ENCODE measurements at regions not wholly inside any gene's neighbourhood (a gene's known extent, or its start where the extent isn't known, plus 50 kb on each side); places are given as distances from the start of the nearest gene placed in this dataset.

GRCh38 chr2:238700506-238701340, 147.2 kb upstream of the TWIST2 start:
- no peak for DNase-seq (ENCODE audit: low read depth, low spot score)

- no peak for DNase-seq (ENCODE audit: low read depth, low spot score)
Measured at GRCh38 chr2:238701341-238702206, 146.3 kb upstream of the TWIST2 start.

- DNase-seq (ENCODE audit: low read depth, low spot score): no peak
Measured at GRCh38 chr2:238702276-238703052, 145.4 kb upstream of the TWIST2 start.

GRCh38 chr2:238703053-238703415, 144.9 kb upstream of the TWIST2 start:
- DNase-seq (ENCODE audit: low read depth, low spot score): no peak

- DNase-seq (ENCODE audit: low read depth, low spot score): no peak
Measured at GRCh38 chr2:238703436-238703835, 144.4 kb upstream of the TWIST2 start.

- no peak for DNase-seq (ENCODE audit: low read depth, low spot score)
Measured at GRCh38 chr2:238704471-238705225, 143.2 kb upstream of the TWIST2 start.

GRCh38 chr2:238706163-238706562, 141.7 kb upstream of the TWIST2 start:
- DNase-seq (ENCODE audit: low read depth, low spot score): no peak

GRCh38 chr2:238706673-238707072, 141.2 kb upstream of the TWIST2 start:
- no peak for DNase-seq (ENCODE audit: low read depth, low spot score)

GRCh38 chr2:238709325-238710025, 138.4 kb upstream of the TWIST2 start:
- no peak for DNase-seq (ENCODE audit: low read depth, low spot score)

- DNase-seq (ENCODE audit: low read depth, low spot score): no peak
Measured at GRCh38 chr2:238710032-238710735, 137.7 kb upstream of the TWIST2 start.

GRCh38 chr2:238710787-238711186, 137.1 kb upstream of the TWIST2 start:
- DNase-seq (ENCODE audit: low read depth, low spot score): no peak

- no peak for DNase-seq (ENCODE audit: low read depth, low spot score)
Measured at GRCh38 chr2:238711346-238711745, 136.5 kb upstream of the TWIST2 start.

- DNase-seq (ENCODE audit: low read depth, low spot score): no peak
Measured at GRCh38 chr2:238712011-238712410, 135.9 kb upstream of the TWIST2 start.

GRCh38 chr2:238713198-238713826, 134.6 kb upstream of the TWIST2 start:
- no peak for DNase-seq (ENCODE audit: low read depth, low spot score)

GRCh38 chr2:238714038-238714528, 133.8 kb upstream of the TWIST2 start:
- no peak for DNase-seq (ENCODE audit: low read depth, low spot score)

GRCh38 chr2:238716171-238716570, 131.7 kb upstream of the TWIST2 start:
- no peak for DNase-seq (ENCODE audit: low read depth, low spot score)

- no peak for DNase-seq (ENCODE audit: low read depth, low spot score)
Measured at GRCh38 chr2:238716585-238716984, 131.3 kb upstream of the TWIST2 start.

- no peak for DNase-seq (ENCODE audit: low read depth, low spot score)
Measured at GRCh38 chr2:238717084-238717483, 130.8 kb upstream of the TWIST2 start.

GRCh38 chr2:238719641-238720040, 128.2 kb upstream of the TWIST2 start:
- DNase-seq (ENCODE audit: low read depth, low spot score): no peak

Measured in smooth muscle cell of the brain vasculature (primary cell).